ENCODE measurements at regions not wholly inside any gene's neighbourhood (a gene's known extent, or its start where the extent isn't known, plus 50 kb on each side); places are given as distances from the start of the nearest gene placed in this dataset.

GRCh38 chr2:51673628-51674027, 641.7 kb upstream of the NRXN1 start:
- DNase-seq = no peak

- DNase-seq = no peak
Measured at GRCh38 chr2:51667679-51668078, 635.7 kb upstream of the NRXN1 start.

- DNase-seq = no peak
Measured at GRCh38 chr2:51662187-51662586, 630.3 kb upstream of the NRXN1 start.

- DNase-seq = no peak
Measured at GRCh38 chr2:51657849-51658248, 625.9 kb upstream of the NRXN1 start.

GRCh38 chr2:51650769-51651168, 618.8 kb upstream of the NRXN1 start:
- no peak for DNase-seq

- DNase-seq = no peak
Measured at GRCh38 chr2:51649366-51649765, 617.4 kb upstream of the NRXN1 start.

- no peak for DNase-seq
Measured at GRCh38 chr2:51638811-51639210, 606.9 kb upstream of the NRXN1 start.

GRCh38 chr2:51633073-51633472, 601.1 kb upstream of the NRXN1 start:
- no peak for DNase-seq

- DNase-seq = no peak
Measured at GRCh38 chr2:51629406-51629805, 597.5 kb upstream of the NRXN1 start.

- no peak for DNase-seq
Measured at GRCh38 chr2:51628917-51629316, 597.0 kb upstream of the NRXN1 start.

GRCh38 chr2:51624995-51625394, 593.1 kb upstream of the NRXN1 start:
- DNase-seq = no peak

GRCh38 chr2:51620796-51621195, 588.9 kb upstream of the NRXN1 start:
- DNase-seq = no peak

GRCh38 chr2:51619961-51620360, 588.0 kb upstream of the NRXN1 start:
- DNase-seq = no peak

GRCh38 chr2:51612387-51612786, 580.5 kb upstream of the NRXN1 start:
- DNase-seq = no peak

GRCh38 chr2:51601706-51602105, 569.8 kb upstream of the NRXN1 start:
- no peak for DNase-seq

- DNase-seq = no peak
Measured at GRCh38 chr2:51597086-51597485, 565.2 kb upstream of the NRXN1 start.

GRCh38 chr2:51595836-51596235, 563.9 kb upstream of the NRXN1 start:
- no peak for DNase-seq

GRCh38 chr2:51581636-51582267, 549.8 kb upstream of the NRXN1 start:
- no peak for DNase-seq

- no peak for DNase-seq
Measured at GRCh38 chr2:51579412-51579811, 547.5 kb upstream of the NRXN1 start.

- no peak for DNase-seq
Measured at GRCh38 chr2:51575181-51575580, 543.2 kb upstream of the NRXN1 start.

- no peak for DNase-seq
Measured at GRCh38 chr2:51559026-51559425, 527.1 kb upstream of the NRXN1 start.

- DNase-seq = no peak
Measured at GRCh38 chr2:51553476-51553875, 521.5 kb upstream of the NRXN1 start.

GRCh38 chr2:51535763-51536162, 503.8 kb upstream of the NRXN1 start:
- no peak for DNase-seq

- DNase-seq = no peak
Measured at GRCh38 chr2:51534166-51534565, 502.2 kb upstream of the NRXN1 start.

- no peak for DNase-seq
Measured at GRCh38 chr2:51528156-51528555, 496.2 kb upstream of the NRXN1 start.

- DNase-seq = no peak
Measured at GRCh38 chr2:51526766-51527165, 494.8 kb upstream of the NRXN1 start.

All from stimulated activated CD4-positive, alpha-beta T cell treated with anti-CD3 and anti-CD28 coated beads, Interleukin-15, amount 100 ng/mL, for 24 hours (primary cell).